ENCODE measurements at regions not wholly inside any gene's neighbourhood (a gene's known extent, or its start where the extent isn't known, plus 50 kb on each side); places are given as distances from the start of the nearest gene placed in this dataset.

GRCh38 chr5:176736931-176737745 is 73.2 kb upstream of the UNC5A start:
- Mint-ChIP-seq H3K27ac (peak overlapping the region; percentile 80), H3K4me1 (peaks cover 63% of the 10 kb centered on the region), H3K4me3 (peak overlapping the region; percentile 57), H3K27me3 (ENCODE audit: insufficient read depth, low read depth) (peaks cover 18% of the 10 kb centered on the region), H3K36me3 (no peaks in the 10 kb centered on the region), H3K9me3 (no peaks in the 10 kb centered on the region)
- TF ChIP-seq, protein P1, sequence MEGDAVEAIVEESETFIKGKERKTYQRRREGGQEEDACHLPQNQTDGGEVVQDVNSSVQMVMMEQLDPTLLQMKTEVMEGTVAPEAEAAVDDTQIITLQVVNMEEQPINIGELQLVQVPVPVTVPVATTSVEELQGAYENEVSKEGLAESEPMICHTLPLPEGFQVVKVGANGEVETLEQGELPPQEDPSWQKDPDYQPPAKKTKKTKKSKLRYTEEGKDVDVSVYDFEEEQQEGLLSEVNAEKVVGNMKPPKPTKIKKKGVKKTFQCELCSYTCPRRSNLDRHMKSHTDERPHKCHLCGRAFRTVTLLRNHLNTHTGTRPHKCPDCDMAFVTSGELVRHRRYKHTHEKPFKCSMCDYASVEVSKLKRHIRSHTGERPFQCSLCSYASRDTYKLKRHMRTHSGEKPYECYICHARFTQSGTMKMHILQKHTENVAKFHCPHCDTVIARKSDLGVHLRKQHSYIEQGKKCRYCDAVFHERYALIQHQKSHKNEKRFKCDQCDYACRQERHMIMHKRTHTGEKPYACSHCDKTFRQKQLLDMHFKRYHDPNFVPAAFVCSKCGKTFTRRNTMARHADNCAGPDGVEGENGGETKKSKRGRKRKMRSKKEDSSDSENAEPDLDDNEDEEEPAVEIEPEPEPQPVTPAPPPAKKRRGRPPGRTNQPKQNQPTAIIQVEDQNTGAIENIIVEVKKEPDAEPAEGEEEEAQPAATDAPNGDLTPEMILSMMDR (IDR thresholded peaks at IDR 0.05): no peak
- TF ChIP-seq EZH2 (IDR thresholded peaks at IDR 0.05) (no peak), EZH2phosphoT487 (IDR thresholded peaks at IDR 0.05) (no peak)
- DNase-seq (ENCODE audit: low spot score): no peak
- no peak overlapping the region for H3K27ac ChIP-seq
- no peak overlapping the region for H3K9ac ChIP-seq
- H3K4me3 ChIP-seq: no peak overlapping the region
- no peaks in the 10 kb centered on the region for H4K20me1 ChIP-seq (ENCODE audit: low read depth)
- peak overlapping the region; percentile 75 for H2AFZ ChIP-seq (replicated peaks)
- H3K4me2 ChIP-seq: peak overlapping the region; percentile 19
- H3K36me3 ChIP-seq: no peaks in the 10 kb centered on the region
- no peaks in the 10 kb centered on the region for H3K79me2 ChIP-seq (ENCODE audit: low read depth)
- no peaks in the 10 kb centered on the region for H3K9me3 ChIP-seq (ENCODE audit: low read depth)
- peaks cover 51% of the 10 kb centered on the region for H3K4me1 ChIP-seq
- peaks cover 11% of the 10 kb centered on the region for H3K27me3 ChIP-seq
- H3F3A ChIP-seq (ENCODE audit: low read depth): peaks cover 21% of the 10 kb centered on the region

- Histone ChIP-seq H3F3A (ENCODE audit: low read depth) (peaks cover 27% of the 10 kb centered on the region), H3K27me3 (peaks cover 17% of the 10 kb centered on the region), H4K20me1 (ENCODE audit: low read depth) (no peaks in the 10 kb centered on the region), H3K36me3 (no peaks in the 10 kb centered on the region), H3K4me2 (no peak overlapping the region), H3K9me3 (ENCODE audit: low read depth) (no peaks in the 10 kb centered on the region), H3K9ac (no peak overlapping the region), H2AFZ (replicated peaks) (no peak overlapping the region), H3K27ac (no peak overlapping the region), H3K79me2 (ENCODE audit: low read depth) (no peaks in the 10 kb centered on the region), H3K4me1 (peaks cover 54% of the 10 kb centered on the region), H3K4me3 (no peak overlapping the region)
- Mint-ChIP-seq H3K4me1 (peaks cover 64% of the 10 kb centered on the region), H3K27me3 (ENCODE audit: insufficient read depth, low read depth) (peaks cover 18% of the 10 kb centered on the region), H3K27ac (no peak overlapping the region), H3K36me3 (no peaks in the 10 kb centered on the region), H3K4me3 (peak overlapping the region; percentile 10), H3K9me3 (no peaks in the 10 kb centered on the region)
- no peak for DNase-seq (ENCODE audit: low spot score)
- TF ChIP-seq, protein P1 (IDR thresholded peaks at IDR 0.05): no peak
- TF ChIP-seq EZH2 (IDR thresholded peaks at IDR 0.05) (no peak), EZH2phosphoT487 (IDR thresholded peaks at IDR 0.05) (no peak)
Measured at GRCh38 chr5:176737746-176738636, 72.4 kb upstream of the UNC5A start.

- no peak for DNase-seq (ENCODE audit: low spot score)
- H3K27ac Mint-ChIP-seq: peak overlapping the region; percentile 23
Measured at GRCh38 chr5:176738637-176739250, 71.6 kb upstream of the UNC5A start.

More at GRCh38 chr5:176738637-176739250, 71.6 kb upstream of the UNC5A start:
- no peaks in the 10 kb centered on the region for H3K36me3 ChIP-seq
- H3K27me3 ChIP-seq: peaks cover 17% of the 10 kb centered on the region
- H3K4me1 ChIP-seq: peaks cover 61% of the 10 kb centered on the region
- no peaks in the 10 kb centered on the region for H3K9me3 ChIP-seq (ENCODE audit: low read depth)
- H3K9ac ChIP-seq: no peak overlapping the region
- peak overlapping the region; percentile 48 for H3K4me2 ChIP-seq
- H3K4me3 Mint-ChIP-seq: peak overlapping the region; percentile 10
- H3K4me3 ChIP-seq: no peak overlapping the region
- peaks cover 65% of the 10 kb centered on the region for H3K4me1 Mint-ChIP-seq
- no peak overlapping the region for H3K27ac ChIP-seq
- peaks cover 35% of the 10 kb centered on the region for H3F3A ChIP-seq (ENCODE audit: low read depth)
- H2AFZ ChIP-seq (replicated peaks): no peak overlapping the region
- TF ChIP-seq EZH2phosphoT487 (IDR thresholded peaks at IDR 0.05): no peak
- TF ChIP-seq, protein P1 (IDR thresholded peaks at IDR 0.05): no peak
- TF ChIP-seq EZH2 (IDR thresholded peaks at IDR 0.05): no peak
- H3K79me2 ChIP-seq (ENCODE audit: low read depth): no peaks in the 10 kb centered on the region
- H3K9me3 Mint-ChIP-seq: no peaks in the 10 kb centered on the region
- no peaks in the 10 kb centered on the region for H4K20me1 ChIP-seq (ENCODE audit: low read depth)
- no peaks in the 10 kb centered on the region for H3K36me3 Mint-ChIP-seq
- H3K27me3 Mint-ChIP-seq (ENCODE audit: insufficient read depth, low read depth): peaks cover 15% of the 10 kb centered on the region
